ENCODE measurements at regions not wholly inside any gene's neighbourhood (a gene's known extent, or its start where the extent isn't known, plus 50 kb on each side); places are given as distances from the start of the nearest gene placed in this dataset.

GRCh38 chr16:86324320-86324719 lies 186.0 kb upstream of the FOXF1 start:
- no peak overlapping the region for H3K27ac Mint-ChIP-seq (ENCODE audit: unreplicated experiment)
- no peaks in the 10 kb centered on the region for H3K36me3 Mint-ChIP-seq (ENCODE audit: unreplicated experiment)
- H3K27me3 Mint-ChIP-seq (ENCODE audit: unreplicated experiment) = peaks cover 31% of the 10 kb centered on the region
- H3K4me1 Mint-ChIP-seq (ENCODE audit: unreplicated experiment) = no peaks in the 10 kb centered on the region
- no peak overlapping the region for H3K4me3 Mint-ChIP-seq (ENCODE audit: unreplicated experiment)
- no peak for TF ChIP-seq CTCF (IDR thresholded peaks at IDR 0.05)
- no peak for DNase-seq (ENCODE audit: extremely low spot score, unreplicated experiment)
- no peaks in the 10 kb centered on the region for H3K9me3 Mint-ChIP-seq (ENCODE audit: unreplicated experiment)

- peaks cover 35% of the 10 kb centered on the region for H3K27me3 Mint-ChIP-seq (ENCODE audit: unreplicated experiment)
- no peaks in the 10 kb centered on the region for H3K9me3 Mint-ChIP-seq (ENCODE audit: unreplicated experiment)
These were observed 185.0 kb upstream of the FOXF1 start for GRCh38 chr16:86325360-86325759.

GRCh38 chr16:86325895-86326294 lies 184.4 kb upstream of the FOXF1 start:
- no peaks in the 10 kb centered on the region for H3K4me1 Mint-ChIP-seq (ENCODE audit: unreplicated experiment)
- no peak overlapping the region for H3K27ac Mint-ChIP-seq (ENCODE audit: unreplicated experiment)
- TF ChIP-seq CTCF (IDR thresholded peaks at IDR 0.05) = no peak
- peaks cover 31% of the 10 kb centered on the region for H3K27me3 Mint-ChIP-seq (ENCODE audit: unreplicated experiment)
- no peaks in the 10 kb centered on the region for H3K9me3 Mint-ChIP-seq (ENCODE audit: unreplicated experiment)
- H3K36me3 Mint-ChIP-seq (ENCODE audit: unreplicated experiment) = no peaks in the 10 kb centered on the region
- no peak overlapping the region for H3K4me3 Mint-ChIP-seq (ENCODE audit: unreplicated experiment)
- no peak for DNase-seq (ENCODE audit: extremely low spot score, unreplicated experiment)

More at GRCh38 chr16:86325360-86325759, 185.0 kb upstream of the FOXF1 start:
- TF ChIP-seq CTCF (IDR thresholded peaks at IDR 0.05) = no peak
- Mint-ChIP-seq H3K4me1 (ENCODE audit: unreplicated experiment) (no peaks in the 10 kb centered on the region), H3K27ac (ENCODE audit: unreplicated experiment) (no peak overlapping the region), H3K4me3 (ENCODE audit: unreplicated experiment) (no peak overlapping the region), H3K36me3 (ENCODE audit: unreplicated experiment) (no peaks in the 10 kb centered on the region)
- no peak for DNase-seq (ENCODE audit: extremely low spot score, unreplicated experiment)

- H3K4me3 Mint-ChIP-seq (ENCODE audit: unreplicated experiment) = no peak overlapping the region
- H3K9me3 Mint-ChIP-seq (ENCODE audit: unreplicated experiment) = no peaks in the 10 kb centered on the region
- peaks cover 21% of the 10 kb centered on the region for H3K27me3 Mint-ChIP-seq (ENCODE audit: unreplicated experiment)
- TF ChIP-seq CTCF (IDR thresholded peaks at IDR 0.05) = no peak
- H3K36me3 Mint-ChIP-seq (ENCODE audit: unreplicated experiment) = no peaks in the 10 kb centered on the region
- no peaks in the 10 kb centered on the region for H3K4me1 Mint-ChIP-seq (ENCODE audit: unreplicated experiment)
- no peak for DNase-seq (ENCODE audit: extremely low spot score, unreplicated experiment)
- no peak overlapping the region for H3K27ac Mint-ChIP-seq (ENCODE audit: unreplicated experiment)
These were observed 183.0 kb upstream of the FOXF1 start for GRCh38 chr16:86327321-86327720.

GRCh38 chr16:86330906-86331305 lies 179.4 kb upstream of the FOXF1 start:
- Mint-ChIP-seq H3K9me3 (ENCODE audit: unreplicated experiment) (no peaks in the 10 kb centered on the region), H3K27ac (ENCODE audit: unreplicated experiment) (no peak overlapping the region), H3K36me3 (ENCODE audit: unreplicated experiment) (no peaks in the 10 kb centered on the region), H3K27me3 (ENCODE audit: unreplicated experiment) (peaks cover 31% of the 10 kb centered on the region), H3K4me1 (ENCODE audit: unreplicated experiment) (no peaks in the 10 kb centered on the region), H3K4me3 (ENCODE audit: unreplicated experiment) (no peak overlapping the region)
- TF ChIP-seq CTCF (IDR thresholded peaks at IDR 0.05) = no peak
- no peak for DNase-seq (ENCODE audit: extremely low spot score, unreplicated experiment)
